Skin of body (tissue), 1 donor: ENCODE measurements at regions not wholly inside any gene's neighbourhood (a gene's known extent, or its start where the extent isn't known, plus 50 kb on each side); places are given as distances from the start of the nearest gene placed in this dataset.

Source experiments
- DNase-seq: peaks from one replicate; lab custom pipeline; 2025; lab: John Stamatoyannopoulos, UW

DNA sequence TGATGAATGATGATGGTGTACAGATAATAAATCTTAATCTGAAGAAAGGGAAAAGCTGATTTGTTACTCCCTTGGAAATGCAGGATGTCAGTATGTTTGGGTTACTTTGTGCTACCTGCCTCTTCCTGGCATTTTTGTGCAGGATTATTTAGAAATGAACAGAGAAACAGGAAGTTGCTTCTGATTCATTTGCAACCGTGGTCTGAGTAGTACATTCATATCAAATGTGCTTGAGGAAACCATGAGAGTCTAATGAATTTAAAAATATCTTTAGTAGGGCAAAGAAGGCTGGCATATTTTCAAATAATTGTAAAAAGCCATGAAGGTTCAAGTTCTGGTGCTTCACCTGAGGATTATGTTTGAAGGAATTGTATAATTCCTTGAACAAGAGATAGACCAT lies 391.6 kb downstream of the TMEM161B start:
- DNase-seq: no peak

- no peak for DNase-seq
These were observed 392.0 kb downstream of the TMEM161B start for GRCh38 chr5:87876616-87877015.

DNA sequence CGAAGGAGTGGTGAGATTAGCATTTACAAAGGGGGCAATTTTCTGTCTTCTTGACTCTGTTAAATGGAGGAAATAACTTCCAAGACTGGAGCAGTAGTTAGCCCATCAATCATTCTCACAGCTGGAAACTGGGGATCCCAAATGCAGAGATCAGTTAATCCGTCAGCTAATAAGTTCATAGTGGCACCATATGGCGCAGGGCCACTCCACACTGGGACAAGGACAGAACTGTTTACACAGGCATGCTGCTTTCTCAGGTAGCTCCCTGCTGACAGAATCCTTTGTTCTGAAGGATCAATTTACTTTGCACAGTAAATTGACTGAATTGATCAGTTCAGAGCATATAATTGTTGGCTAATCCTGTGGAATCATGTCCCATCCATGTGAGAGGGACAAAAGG lies 395.7 kb downstream of the TMEM161B start:
- no peak for DNase-seq

GRCh38 chr5:87868792-87869191 lies 399.9 kb downstream of the TMEM161B start:
- DNase-seq: no peak

DNA sequence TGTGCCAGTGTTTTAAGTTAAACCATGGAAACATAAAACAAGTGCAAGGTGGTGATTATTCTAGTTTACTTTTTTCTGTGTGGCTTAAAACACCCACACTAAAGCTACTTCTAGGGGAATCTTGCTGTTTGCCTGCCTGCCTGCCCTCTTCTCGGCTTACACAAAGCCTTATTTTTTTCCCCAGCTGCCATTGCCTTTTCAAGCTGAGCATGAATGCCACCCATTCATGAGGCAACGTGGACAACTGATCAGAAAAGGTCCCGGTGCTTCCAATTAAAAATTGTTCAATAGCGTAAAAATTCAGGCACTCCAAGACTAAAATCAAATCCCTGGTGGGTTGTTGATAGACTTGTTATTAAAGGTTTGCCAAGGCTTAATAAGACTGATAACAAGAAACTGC lies 401.4 kb downstream of the TMEM161B start:
- DNase-seq: no peak

- no peak for DNase-seq
These were observed 415.1 kb downstream of the TMEM161B start for GRCh38 chr5:87853541-87853940.

DNA sequence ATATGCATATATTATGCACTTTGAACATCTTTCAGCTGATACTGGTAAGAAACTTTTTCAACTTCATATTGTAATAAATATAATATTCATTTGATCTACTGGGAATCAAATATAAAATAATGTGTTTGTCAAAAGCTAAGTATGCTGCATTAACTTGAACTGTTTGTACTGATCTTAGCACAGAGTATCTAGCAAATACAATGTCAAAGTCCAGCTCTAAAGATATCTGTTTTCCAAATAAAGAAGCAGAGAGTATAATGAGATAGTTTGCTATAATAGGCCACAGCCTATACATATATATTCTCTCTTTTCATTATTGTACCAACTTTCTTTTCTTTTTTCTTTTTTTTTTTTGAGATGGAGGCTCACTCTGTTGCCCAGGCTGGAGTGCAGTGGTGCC lies 417.0 kb downstream of the TMEM161B start:
- no peak for DNase-seq

DNA sequence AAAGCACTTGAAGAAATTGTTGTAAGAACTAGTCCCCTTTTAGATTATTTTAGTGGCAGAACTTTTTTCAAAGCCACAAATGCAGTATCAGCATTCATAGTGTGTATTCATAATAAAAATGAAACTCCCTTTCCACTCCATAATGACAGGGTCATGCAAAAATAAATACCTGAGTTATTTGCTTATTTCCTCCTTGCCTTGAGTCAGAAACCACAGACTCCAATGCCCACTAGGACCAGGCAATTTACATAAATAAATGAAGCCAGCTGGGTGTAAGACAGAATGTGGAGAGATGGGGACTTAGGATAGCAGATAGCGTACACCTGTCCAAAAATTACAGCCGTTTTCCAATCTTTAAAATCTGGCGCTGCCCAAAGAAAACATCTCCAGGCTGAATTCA lies 417.8 kb downstream of the TMEM161B start:
- no peak for DNase-seq

GRCh38 chr5:87845734-87846133 lies 422.9 kb downstream of the TMEM161B start:
- no peak for DNase-seq

DNA sequence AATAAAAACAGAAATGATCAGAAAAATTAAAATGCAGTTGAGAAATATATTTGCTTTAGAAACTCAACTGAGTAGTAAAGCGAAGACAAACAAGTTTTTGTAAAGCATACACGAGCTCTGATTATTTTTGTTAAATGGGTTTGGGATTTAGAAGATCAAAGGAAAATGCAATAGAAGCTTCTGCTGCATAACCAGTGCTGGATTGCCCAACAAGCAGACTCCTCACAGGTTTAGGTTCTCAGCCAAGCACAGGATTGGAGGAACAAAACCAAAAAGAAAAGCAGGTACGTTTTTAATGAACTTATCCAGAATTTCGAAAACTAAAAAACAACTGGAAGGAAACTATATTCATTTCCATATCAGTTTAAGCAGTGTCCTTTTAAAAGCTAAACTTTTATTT lies 423.8 kb downstream of the TMEM161B start:
- no peak for DNase-seq

DNA sequence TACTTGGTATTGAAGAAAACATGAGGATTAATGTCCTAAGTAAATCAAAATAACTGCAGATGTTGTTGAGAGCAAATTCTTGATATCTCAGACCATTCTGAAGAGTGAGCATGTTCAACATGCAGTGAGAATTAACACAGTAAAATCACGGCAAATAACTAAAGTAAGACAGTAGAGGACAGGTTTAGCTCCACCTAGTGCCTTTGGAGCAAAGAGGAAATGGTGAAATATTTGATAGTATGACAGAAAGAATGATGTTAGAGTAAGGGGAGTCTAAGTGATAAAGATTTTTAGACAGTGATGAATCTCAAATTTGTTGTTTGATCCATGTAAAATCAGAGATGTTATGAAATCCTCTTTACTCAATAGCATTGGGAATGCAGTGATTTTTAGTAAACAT lies 424.2 kb downstream of the TMEM161B start:
- no peak for DNase-seq

DNA sequence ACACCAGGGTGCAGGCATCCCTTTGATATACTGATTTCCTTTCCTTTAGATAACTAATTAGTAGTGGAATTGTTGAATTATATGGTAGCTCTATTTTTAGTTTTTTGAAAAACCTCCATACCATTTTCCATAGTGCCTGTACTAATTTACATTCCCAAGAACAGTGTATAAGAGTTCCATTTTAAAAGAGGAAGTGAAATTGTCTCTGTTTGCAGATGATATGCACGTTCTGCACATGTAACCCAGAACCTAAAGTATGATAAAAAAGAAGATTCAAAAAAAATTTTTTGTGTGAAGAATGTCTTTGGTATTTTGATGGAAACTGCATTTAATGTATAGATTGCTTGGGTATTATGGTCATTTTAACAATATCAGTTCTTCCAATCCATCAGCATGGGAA lies 424.0 kb upstream of the CCNH start:
- DNase-seq: no peak

- DNase-seq: no peak
These were observed 418.8 kb upstream of the CCNH start for GRCh38 chr5:87831499-87831898.

GRCh38 chr5:87829217-87829551 lies 416.5 kb upstream of the CCNH start:
- no peak for DNase-seq

- no peak for DNase-seq
These were observed 416.0 kb upstream of the CCNH start for GRCh38 chr5:87828545-87829216.

DNA sequence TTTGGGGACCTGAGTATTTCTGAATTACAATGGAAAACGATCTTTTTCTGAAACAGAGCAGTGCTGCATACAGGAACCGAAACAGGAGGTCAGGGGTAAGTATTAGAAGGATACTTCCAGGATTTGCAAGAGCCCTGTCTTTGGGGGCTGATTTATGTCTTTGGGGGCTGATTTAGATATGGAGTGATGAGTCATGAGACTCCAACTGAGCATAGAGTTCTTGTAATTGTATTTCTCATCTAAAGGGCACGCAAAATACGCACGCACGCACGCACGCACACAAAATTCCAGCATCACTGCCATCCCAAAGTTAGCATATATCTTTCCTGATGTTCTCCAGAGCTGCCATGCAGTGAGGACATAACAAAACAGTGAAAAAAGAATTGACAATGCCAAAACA lies 414.8 kb upstream of the CCNH start:
- peak; percentile 29 for DNase-seq

GRCh38 chr5:87826507-87826906 lies 413.8 kb upstream of the CCNH start:
- no peak for DNase-seq

GRCh38 chr5:87825583-87825982 lies 412.9 kb upstream of the CCNH start:
- no peak for DNase-seq

DNA sequence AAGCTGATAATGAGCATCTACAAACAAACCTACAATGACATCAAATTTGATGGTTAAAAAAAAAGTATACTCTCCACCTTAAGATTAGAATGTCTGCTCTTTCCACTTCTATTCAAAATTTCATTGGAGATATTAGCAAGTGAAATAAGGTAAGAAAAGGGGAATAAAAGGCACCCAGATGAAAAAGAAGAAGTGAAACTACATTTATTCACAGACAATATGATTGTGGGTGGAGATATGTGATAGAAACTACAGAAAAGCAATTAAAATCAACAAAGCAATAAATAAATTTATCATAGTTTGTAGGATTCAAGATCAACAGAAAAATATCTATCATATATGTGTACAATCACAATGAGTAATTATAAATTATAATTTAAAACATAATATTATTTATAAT lies 395.1 kb upstream of the CCNH start:
- no peak for DNase-seq

GRCh38 chr5:87803352-87803751 lies 390.6 kb upstream of the CCNH start:
- DNase-seq: no peak

DNA sequence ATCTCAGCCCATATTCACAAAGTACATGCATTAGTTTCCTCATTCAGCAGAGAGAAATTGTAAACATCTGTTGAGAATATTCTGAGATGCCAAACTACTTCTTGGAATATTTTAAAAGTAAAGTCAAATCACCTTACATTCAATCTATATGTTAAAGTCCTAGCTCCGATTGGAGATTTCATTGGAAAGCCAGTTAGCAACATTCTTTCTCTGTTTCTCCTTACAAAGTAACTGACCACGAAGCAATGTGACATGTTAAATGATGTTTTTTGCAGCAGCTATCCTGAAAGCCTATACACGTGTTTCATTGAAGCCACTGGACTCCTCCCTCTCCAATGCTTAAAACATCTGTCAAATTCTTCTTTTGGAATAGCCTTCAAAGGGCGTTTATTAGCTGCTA lies 379.1 kb upstream of the CCNH start:
- DNase-seq: no peak

GRCh38 chr5:87788416-87788815 lies 375.7 kb upstream of the CCNH start:
- DNase-seq: no peak

- no peak for DNase-seq
These were observed 375.0 kb upstream of the CCNH start for GRCh38 chr5:87787625-87788256.

GRCh38 chr5:87787086-87787485 lies 374.4 kb upstream of the CCNH start:
- no peak for DNase-seq
